Esophagus squamous epithelium (tissue), 4 donors: ENCODE measurements at regions not wholly inside any gene's neighbourhood (a gene's known extent, or its start where the extent isn't known, plus 50 kb on each side); places are given as distances from the start of the nearest gene placed in this dataset.

Source experiments
- POLR2A ChIP-seq, 4 donors: fragments of 450-650 bp; IDR thresholded peaks; one replicate each; pipeline ENCODE4 v1.6.1; 2017; ENCODE audit warnings: antibody characterized with exemption in 4 of 4, mild to moderate bottlenecking in 4 of 4, moderate library complexity in 3 of 4
- TF ChIP-seq, protein P1 (sequence below), 6 experiments: fragments of 450-650 bp in 4 of 6; fragments of 200-600 bp in 2 of 6; sonication (generic) in 2 of 6; IDR thresholded peaks; one replicate each; pipeline ENCODE4 v1.5.1; 2016 to 2019; ENCODE audit warnings: antibody characterized with exemption in 6 of 6, mild to moderate bottlenecking in 4 of 6, moderate library complexity in 4 of 6

DNA sequence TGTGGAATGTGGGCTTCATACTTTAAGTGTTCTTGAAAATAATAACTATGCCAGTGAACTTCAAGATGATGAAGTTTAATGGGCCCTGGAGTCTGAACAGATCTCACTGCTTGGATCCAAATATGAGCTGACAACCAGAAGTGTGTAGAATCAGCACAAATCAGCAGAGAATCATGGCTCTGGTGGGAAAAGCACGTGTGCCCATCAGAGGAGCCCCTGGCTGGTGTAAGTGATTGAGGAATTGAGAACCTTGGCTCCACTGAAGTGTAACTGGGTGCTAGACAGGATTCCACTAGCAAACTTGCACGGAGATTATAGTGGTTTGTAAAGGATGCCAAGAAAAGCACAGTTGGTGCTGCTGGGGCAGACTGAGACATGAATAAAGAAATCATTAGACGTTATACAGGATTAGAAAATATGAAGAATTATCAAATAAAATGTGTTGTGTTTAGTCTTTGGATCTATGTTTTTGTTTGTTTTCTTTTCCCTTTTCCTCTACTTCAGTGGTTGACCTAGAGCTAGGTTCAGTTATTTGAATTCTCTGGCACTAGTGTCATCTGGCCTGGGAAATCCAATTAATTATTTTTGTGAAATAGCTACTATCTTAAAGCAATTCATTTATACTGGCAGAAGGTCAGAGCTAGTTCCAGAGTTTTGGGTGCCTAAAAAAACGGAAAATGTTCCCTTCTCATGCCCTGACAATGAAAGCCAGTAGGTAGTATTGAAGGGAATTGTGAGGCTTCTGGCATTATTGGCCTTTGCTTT, 175.7 kb upstream of the MEOX2 start:
- TF ChIP-seq, protein P1, sequence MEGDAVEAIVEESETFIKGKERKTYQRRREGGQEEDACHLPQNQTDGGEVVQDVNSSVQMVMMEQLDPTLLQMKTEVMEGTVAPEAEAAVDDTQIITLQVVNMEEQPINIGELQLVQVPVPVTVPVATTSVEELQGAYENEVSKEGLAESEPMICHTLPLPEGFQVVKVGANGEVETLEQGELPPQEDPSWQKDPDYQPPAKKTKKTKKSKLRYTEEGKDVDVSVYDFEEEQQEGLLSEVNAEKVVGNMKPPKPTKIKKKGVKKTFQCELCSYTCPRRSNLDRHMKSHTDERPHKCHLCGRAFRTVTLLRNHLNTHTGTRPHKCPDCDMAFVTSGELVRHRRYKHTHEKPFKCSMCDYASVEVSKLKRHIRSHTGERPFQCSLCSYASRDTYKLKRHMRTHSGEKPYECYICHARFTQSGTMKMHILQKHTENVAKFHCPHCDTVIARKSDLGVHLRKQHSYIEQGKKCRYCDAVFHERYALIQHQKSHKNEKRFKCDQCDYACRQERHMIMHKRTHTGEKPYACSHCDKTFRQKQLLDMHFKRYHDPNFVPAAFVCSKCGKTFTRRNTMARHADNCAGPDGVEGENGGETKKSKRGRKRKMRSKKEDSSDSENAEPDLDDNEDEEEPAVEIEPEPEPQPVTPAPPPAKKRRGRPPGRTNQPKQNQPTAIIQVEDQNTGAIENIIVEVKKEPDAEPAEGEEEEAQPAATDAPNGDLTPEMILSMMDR (IDR thresholded peaks at IDR 0.05) = no peak
- TF ChIP-seq POLR2A (IDR thresholded peaks at IDR 0.05) = no peak
